AG10803 (cell line): ENCODE measurements at regions not wholly inside any gene's neighbourhood (a gene's known extent, or its start where the extent isn't known, plus 50 kb on each side); places are given as distances from the start of the nearest gene placed in this dataset.
"Not testable (repeated sequence)": the region's sequence is repeated elsewhere in the genome, so short reads cannot be mapped to it uniquely, and the experiment has no call there.

ENCODE experiments used
- DNase-seq: peaks from one replicate; pipeline ENCODE4 v3.0.0; 2010; ENCODE audit warnings: low read depth
- H3K4me3 ChIP-seq: 2 replicates; pipeline ENCODE4 v1.5.1; 2011; ENCODE audit warnings: mild to moderate bottlenecking, low read length, control low read depth
- TF ChIP-seq, protein P1 (sequence below): conservative IDR thresholded peaks from 2 replicates; pipeline ENCODE4 v1.5.1; 2011; ENCODE audit warnings: mild to moderate bottlenecking, low read length, control low read depth, inconsistent platforms

DNA sequence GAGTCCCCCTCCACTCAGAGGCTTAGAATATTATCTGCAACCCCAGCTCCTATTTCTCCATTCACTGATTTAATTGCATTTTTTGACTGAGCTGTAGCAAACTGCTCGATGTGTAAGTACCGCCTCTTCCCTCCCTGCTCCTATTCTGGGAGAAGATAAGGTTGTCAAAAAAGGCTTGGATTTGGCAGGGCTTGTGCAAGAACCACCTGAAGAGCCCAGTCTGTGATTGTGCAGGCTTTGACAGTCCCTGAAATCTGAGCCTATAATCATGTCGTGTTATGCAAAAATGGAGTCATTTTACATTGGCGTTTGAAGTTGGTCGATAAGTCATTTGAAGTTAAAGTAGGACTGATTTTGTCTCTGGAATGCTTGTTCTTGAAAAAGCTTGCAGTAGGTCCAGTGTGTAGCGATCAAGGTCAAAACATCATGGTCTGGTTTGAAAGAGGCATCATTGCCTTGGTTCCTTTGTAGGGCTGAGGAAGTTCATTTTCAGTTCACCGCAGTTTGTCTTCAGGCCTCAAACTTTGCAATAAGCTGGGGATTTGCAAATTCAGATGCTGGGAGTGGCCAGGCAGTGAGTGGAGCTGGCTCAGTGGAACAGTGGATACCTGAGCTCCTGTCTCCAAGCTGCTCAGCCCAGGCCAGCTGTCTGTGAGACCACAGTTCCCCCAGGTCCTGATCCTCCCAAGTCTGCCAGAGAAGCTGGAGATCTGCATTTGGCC lies 68.8 kb downstream of the KATNIP start:
- no peak for DNase-seq
- TF ChIP-seq, protein P1, sequence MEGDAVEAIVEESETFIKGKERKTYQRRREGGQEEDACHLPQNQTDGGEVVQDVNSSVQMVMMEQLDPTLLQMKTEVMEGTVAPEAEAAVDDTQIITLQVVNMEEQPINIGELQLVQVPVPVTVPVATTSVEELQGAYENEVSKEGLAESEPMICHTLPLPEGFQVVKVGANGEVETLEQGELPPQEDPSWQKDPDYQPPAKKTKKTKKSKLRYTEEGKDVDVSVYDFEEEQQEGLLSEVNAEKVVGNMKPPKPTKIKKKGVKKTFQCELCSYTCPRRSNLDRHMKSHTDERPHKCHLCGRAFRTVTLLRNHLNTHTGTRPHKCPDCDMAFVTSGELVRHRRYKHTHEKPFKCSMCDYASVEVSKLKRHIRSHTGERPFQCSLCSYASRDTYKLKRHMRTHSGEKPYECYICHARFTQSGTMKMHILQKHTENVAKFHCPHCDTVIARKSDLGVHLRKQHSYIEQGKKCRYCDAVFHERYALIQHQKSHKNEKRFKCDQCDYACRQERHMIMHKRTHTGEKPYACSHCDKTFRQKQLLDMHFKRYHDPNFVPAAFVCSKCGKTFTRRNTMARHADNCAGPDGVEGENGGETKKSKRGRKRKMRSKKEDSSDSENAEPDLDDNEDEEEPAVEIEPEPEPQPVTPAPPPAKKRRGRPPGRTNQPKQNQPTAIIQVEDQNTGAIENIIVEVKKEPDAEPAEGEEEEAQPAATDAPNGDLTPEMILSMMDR: no peak

DNA sequence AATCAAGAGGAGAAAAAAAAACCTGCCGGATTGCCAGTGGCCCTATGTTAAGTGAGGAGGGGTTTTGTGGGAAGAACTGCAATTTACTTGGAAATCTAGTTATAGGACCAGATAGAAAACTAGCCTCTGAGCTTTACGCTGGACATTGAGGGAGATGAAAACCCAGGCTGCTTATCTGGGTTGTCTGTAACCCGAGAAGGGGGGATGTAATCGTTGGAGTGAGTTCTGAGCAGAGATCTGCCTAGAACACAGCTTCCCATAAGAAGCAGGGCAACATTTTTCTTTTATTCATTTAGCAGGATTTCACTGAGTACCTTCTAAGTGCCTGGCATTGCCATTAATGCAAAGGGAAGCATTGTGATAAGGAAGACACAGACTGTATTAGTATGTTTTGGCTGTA lies 70.6 kb downstream of the KATNIP start:
- H3K4me3 ChIP-seq: no peak overlapping the region
- DNase-seq: no peak
- TF ChIP-seq, protein P1: no peak

More for the DNA sequence above, 68.8 kb downstream of the KATNIP start:
- H3K4me3 ChIP-seq: no peak overlapping the region

DNA sequence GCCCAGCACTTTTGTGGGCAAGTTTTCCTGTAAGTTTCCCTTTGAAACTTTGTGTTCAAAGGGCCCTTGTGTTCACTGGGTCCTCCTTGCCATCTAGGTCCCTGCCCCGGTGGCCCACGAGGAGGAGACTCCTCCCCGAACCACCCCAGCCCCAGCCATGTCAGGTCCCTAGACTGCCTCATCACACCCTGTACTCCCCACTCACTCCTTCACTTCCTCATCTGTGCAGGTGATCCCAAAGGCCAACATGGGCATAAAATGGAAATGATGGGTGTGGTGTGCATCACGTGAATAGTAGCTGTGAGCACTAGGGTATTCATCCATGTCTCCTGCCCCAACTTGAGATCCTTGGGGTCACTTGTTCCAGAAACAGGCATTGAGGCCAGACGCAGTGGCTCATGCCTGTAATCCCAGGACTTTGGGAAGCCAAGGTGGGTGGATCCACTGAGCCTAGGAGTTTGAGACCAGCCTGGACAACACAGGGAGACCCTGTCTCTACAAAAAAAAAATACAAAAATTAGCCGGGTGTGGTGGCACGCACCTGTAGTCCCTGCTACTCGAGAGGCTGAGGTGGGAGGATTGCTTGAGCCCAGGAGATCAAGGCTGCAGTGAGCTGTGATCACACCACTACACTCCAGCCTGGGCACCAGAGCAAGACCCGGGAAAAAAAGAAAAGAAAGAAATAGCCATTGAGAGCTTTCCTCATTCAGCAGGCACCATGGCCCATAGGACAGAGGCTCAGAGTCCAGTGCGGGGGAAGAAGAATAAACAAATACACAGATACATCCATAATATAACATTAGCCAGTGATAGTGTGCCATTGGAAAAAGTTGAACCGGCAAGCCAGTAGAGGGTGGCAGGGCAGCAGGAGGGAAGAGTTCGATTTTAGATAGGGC lies 74.5 kb downstream of the KATNIP start:
- no peak for DNase-seq
- TF ChIP-seq, protein P1: no peak
- no peak overlapping the region for H3K4me3 ChIP-seq

DNA sequence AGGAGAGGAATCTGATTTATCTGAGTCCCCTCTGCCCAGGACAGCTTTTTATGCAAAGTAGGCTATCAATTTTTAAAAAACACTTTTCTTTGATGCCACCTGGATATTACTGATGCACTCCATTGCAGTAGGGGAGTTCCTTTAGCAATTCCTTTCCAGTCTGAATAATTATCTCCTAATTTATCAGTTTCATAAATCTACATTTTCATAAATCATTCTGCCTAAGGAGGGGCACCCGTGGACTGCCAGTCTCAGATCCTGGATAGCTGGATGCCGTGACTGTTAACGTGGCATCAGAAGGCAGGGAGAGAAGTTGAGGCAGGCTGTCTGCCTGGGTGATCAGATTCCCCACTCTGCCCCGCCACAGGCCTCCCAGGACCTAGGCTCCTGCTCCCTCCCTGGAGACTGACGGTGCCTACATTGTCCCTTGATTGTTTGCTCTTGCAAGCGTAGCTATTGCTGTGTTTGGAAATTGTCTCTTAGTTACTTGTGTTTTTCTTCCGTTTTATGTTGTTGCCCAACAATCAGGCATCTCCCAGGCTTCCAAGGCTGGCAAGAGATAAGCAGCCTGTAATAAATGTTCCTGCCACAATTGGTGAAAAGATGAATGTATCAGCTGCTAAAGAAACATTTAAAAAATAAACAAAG lies 75.2 kb downstream of the KATNIP start:
- TF ChIP-seq, protein P1: no peak

DNA sequence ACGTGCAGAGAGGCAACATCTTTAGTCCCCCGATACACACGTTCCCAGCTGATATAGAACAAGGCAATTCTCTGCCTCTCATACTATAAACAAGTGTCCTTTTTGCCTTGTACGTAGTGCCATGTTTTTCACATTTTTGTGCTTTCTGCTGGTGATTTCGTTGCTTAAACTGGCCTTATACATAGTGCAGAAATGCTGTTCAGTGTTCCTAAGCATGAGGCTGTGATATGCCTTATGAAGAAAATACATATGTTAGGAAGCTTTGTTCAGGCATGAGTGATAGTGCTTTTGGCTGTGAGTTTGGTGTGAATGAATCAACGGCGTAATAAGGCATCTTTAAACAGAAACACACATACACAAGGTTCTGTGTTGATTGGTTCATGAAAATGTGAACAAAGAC lies 77.2 kb downstream of the KATNIP start:
- no peak for DNase-seq
- TF ChIP-seq, protein P1: no peak
- H3K4me3 ChIP-seq: no peak overlapping the region

More for the DNA sequence above, 75.2 kb downstream of the KATNIP start:
- H3K4me3 ChIP-seq: no peak overlapping the region
- DNase-seq: peak; percentile 81

DNA sequence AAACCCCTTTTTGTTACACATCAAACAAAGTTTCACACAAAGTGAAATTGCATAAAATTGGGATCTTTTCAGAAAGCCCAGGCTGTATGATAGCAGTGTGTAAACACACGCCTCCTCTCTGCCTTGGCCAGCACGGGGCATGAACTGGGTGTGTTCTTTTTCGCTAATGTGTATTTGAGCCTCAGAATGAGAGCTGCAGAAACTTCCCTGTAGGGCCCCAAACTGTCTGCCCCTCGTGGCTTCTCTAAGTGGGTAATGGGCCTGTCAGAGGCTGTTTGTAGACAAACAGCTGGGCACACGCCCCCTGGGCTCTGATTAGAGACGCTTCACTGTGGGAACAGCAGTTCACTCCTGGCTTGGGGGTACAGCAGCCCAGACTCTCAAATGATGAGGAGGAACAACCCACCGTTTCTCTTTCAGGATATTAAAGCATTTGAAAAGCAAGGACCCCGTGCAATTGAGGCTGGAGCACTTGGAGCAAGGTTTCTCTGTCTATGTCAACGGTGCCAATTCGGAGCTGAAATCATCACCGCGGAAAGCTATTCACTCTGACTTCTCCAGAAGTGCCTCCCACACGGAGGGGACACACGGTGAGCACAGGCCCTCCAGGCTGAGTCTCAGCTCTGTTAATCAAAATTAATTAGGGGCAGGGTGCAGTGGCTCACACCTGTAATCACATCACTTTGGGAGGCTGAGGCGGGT lies 78.4 kb downstream of the KATNIP start:
- no peak overlapping the region for H3K4me3 ChIP-seq
- no peak for DNase-seq
- TF ChIP-seq, protein P1: no peak

DNA sequence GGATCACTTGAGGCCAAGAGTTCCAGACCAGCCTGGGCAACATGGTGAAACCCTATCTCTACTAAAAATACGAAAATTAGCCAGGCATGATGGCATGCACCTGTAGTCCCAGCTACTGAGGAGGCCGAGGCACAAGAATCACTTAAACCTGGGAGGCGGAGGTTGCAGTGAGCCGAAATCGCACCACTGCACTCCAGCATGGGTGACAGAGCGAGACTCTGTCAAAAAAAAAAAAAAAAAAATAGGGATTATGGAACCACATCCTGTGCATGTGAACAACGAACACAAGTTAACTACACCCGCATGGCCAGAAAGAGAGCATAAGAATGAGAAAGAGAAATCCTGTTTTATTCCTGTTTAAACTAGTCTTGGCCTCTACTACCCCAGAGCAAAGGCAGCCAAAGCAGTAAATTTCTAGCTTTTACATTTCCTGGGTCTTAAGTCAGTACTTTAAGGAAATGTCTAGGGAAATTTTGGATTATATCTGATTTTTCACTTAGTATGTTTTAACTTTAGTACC lies 79.1 kb downstream of the KATNIP start:
- not testable (repeated sequence) for H3K4me3 ChIP-seq, DNase-seq
